ENCODE measurements at regions not wholly inside any gene's neighbourhood (a gene's known extent, or its start where the extent isn't known, plus 50 kb on each side); places are given as distances from the start of the nearest gene placed in this dataset.

GRCh38 chr13:85261757-85262346 lies 537.4 kb downstream of the SLITRK6 start:
- WGBS, 3 donors, result 20 to 37% (median 33%) methylated on average over 1 of the region's 1 CpG
- Histone ChIP-seq H3K4me3 (no peak overlapping the region), H3K27ac (no peak overlapping the region), H3K36me3 (ENCODE audit: insufficient read depth in 1 of 2, low read depth in 1 of 2) (no peaks in the 10 kb centered on the region), H3K27me3 (ENCODE audit: insufficient read depth in 3 of 3, low read length in 2 of 3) (no peaks in the 10 kb centered on the region), H3K9me3 (no peaks in the 10 kb centered on the region), H3K4me1 (no peaks in the 10 kb centered on the region)
- ATAC-seq (no peak), DNase-seq (no peak)
- intact Hi-C loops (cut with DNase I), result no loop called here
- TF ChIP-seq CTCF (IDR thresholded peaks at IDR 0.05), result no peak

- intact Hi-C loops (cut with DNase I), result no loop called here
- no peak for TF ChIP-seq CTCF (IDR thresholded peaks at IDR 0.05)
- Histone ChIP-seq H3K4me3 (no peak overlapping the region), H3K4me1 (no peaks in the 10 kb centered on the region), H3K27me3 (ENCODE audit: insufficient read depth in 3 of 3, low read length in 2 of 3) (no peaks in the 10 kb centered on the region), H3K9me3 (no peaks in the 10 kb centered on the region), H3K36me3 (ENCODE audit: insufficient read depth in 1 of 2, low read depth in 1 of 2) (no peaks in the 10 kb centered on the region), H3K27ac (no peak overlapping the region)
- ATAC-seq (no peak), DNase-seq (no peak)
- 53 to 80% (median 60%) methylated on average over 1 of the region's 1 CpG for WGBS, 3 donors
Observed at GRCh38 chr13:85260896-85261295, 538.3 kb downstream of the SLITRK6 start.

DNA sequence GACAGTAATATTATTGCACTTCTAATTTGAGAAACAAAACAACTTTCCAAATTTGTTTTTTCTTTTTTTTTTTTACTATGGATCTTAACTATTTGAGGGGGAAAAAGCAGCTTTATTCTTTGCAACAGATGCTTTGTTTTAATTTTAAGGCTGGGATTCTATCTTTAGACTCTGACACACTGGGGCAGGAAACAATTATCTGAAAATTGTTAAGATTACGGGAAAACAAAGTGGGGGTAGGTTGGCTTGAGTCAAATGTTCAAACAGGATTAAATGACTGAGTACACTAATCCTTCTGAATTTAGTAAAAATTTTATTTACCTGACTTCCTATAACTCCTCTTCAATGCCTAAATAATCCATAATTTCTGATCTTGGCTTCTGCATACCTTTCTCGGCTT lies 543.2 kb downstream of the SLITRK6 start:
- H3K4me3 ChIP-seq, result no peak overlapping the region
- H3K9me3 ChIP-seq, result no peaks in the 10 kb centered on the region
- intact Hi-C loops (cut with DNase I), result no loop called here
- no peaks in the 10 kb centered on the region for H3K36me3 ChIP-seq (ENCODE audit: insufficient read depth in 1 of 2, low read depth in 1 of 2)
- no peaks in the 10 kb centered on the region for H3K4me1 ChIP-seq
- 79 to 82% (median 81%) methylated on average over 2 of the region's 2 CpGs for WGBS, 3 donors
- ATAC-seq, result no peak
- no peak overlapping the region for H3K27ac ChIP-seq
- no peaks in the 10 kb centered on the region for H3K27me3 ChIP-seq (ENCODE audit: insufficient read depth in 3 of 3, low read length in 2 of 3)
- no peak for DNase-seq
- TF ChIP-seq CTCF (IDR thresholded peaks at IDR 0.05), result no peak

GRCh38 chr13:85254641-85255040 lies 544.6 kb downstream of the SLITRK6 start:
- H3K4me1 ChIP-seq, result no peaks in the 10 kb centered on the region
- no peak for TF ChIP-seq CTCF (IDR thresholded peaks at IDR 0.05)
- 81 to 90% (median 81%) methylated on average over 6 of the region's 6 CpGs for WGBS, 3 donors
- H3K27ac ChIP-seq, result no peak overlapping the region
- no peaks in the 10 kb centered on the region for H3K27me3 ChIP-seq (ENCODE audit: insufficient read depth in 3 of 3, low read length in 2 of 3)
- H3K9me3 ChIP-seq, result no peaks in the 10 kb centered on the region
- no peak overlapping the region for H3K4me3 ChIP-seq
- intact Hi-C loops (cut with DNase I), result no loop called here
- H3K36me3 ChIP-seq (ENCODE audit: insufficient read depth in 1 of 2, low read depth in 1 of 2), result no peaks in the 10 kb centered on the region
- DNase-seq, result no peak
- ATAC-seq, result no peak

DNA sequence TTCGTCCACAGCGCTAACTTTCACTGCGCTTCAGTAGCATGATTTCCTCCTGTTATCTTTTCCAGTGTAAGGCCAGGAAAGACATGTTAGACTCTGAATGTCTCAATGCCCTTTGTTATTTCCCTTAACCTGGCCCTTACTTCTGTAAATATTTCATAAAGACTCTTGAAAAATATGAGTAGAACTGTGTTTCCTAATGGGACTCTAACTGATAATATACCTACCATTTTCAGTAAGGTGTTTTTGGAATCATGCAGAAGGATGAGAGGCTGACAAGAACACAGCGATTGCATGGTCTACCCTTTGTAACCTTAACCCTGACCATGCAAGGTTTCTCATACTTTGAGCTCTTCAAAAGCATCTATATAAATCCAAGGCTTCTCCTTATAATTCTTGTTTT lies 550.1 kb downstream of the SLITRK6 start:
- TF ChIP-seq CTCF (IDR thresholded peaks at IDR 0.05), result no peak
- Histone ChIP-seq H3K9me3 (no peaks in the 10 kb centered on the region), H3K36me3 (ENCODE audit: insufficient read depth in 1 of 2, low read depth in 1 of 2) (no peaks in the 10 kb centered on the region), H3K27ac (no peak overlapping the region), H3K27me3 (ENCODE audit: insufficient read depth in 3 of 3, low read length in 2 of 3) (no peaks in the 10 kb centered on the region), H3K4me1 (no peaks in the 10 kb centered on the region), H3K4me3 (no peak overlapping the region)
- no peak for DNase-seq
- intact Hi-C loops (cut with DNase I), result no loop called here
- WGBS, 3 donors, result 89 to 90% (median 89%) methylated on average over 4 of the region's 4 CpGs
- ATAC-seq, result no peak
